ENCODE measurements at regions not wholly inside any gene's neighbourhood (a gene's known extent, or its start where the extent isn't known, plus 50 kb on each side); places are given as distances from the start of the nearest gene placed in this dataset.

- DNase-seq (ENCODE audit: low spot score): no peak
- ATAC-seq (ENCODE audit: low FRiP score): peak; percentile 59
- TF ChIP-seq CTCF (IDR thresholded peaks at IDR 0.05): no peak
Measured at GRCh38 chr15:38176155-38176554, 76.5 kb upstream of the SPRED1 start.

GRCh38 chr15:38176691-38177090 lies 75.9 kb upstream of the SPRED1 start:
- TF ChIP-seq CTCF (IDR thresholded peaks at IDR 0.05): no peak
- no peak for DNase-seq (ENCODE audit: low spot score)
- no peak for ATAC-seq (ENCODE audit: low FRiP score)

GRCh38 chr15:38182900-38183299 lies 69.7 kb upstream of the SPRED1 start:
- DNase-seq (ENCODE audit: low spot score) (no peak), ATAC-seq (ENCODE audit: low FRiP score) (no peak)
- TF ChIP-seq CTCF (IDR thresholded peaks at IDR 0.05): no peak

- ATAC-seq (ENCODE audit: low FRiP score) (no peak), DNase-seq (ENCODE audit: low spot score) (no peak)
- TF ChIP-seq CTCF (IDR thresholded peaks at IDR 0.05): no peak
Measured at GRCh38 chr15:38186507-38186906, 66.1 kb upstream of the SPRED1 start.

- no peak for ATAC-seq (ENCODE audit: low FRiP score)
- TF ChIP-seq CTCF (IDR thresholded peaks at IDR 0.05): no peak
- no peak for DNase-seq (ENCODE audit: low spot score)
Measured at GRCh38 chr15:38187630-38188313, 64.9 kb upstream of the SPRED1 start.

- no peak for TF ChIP-seq CTCF (IDR thresholded peaks at IDR 0.05)
- no peak for DNase-seq (ENCODE audit: low spot score)
- ATAC-seq (ENCODE audit: low FRiP score): no peak
Measured at GRCh38 chr15:38189671-38190295, 62.9 kb upstream of the SPRED1 start.

GRCh38 chr15:38190501-38190900 lies 62.1 kb upstream of the SPRED1 start:
- no peak for ATAC-seq (ENCODE audit: low FRiP score)
- TF ChIP-seq CTCF (IDR thresholded peaks at IDR 0.05): no peak
- DNase-seq (ENCODE audit: low spot score): no peak

All from omental fat pad (tissue), 3 donors.